ENCODE measurements at regions not wholly inside any gene's neighbourhood (a gene's known extent, or its start where the extent isn't known, plus 50 kb on each side); places are given as distances from the start of the nearest gene placed in this dataset.

- Histone ChIP-seq H3K4me3 (no peak overlapping the region), H3K9me3 (peaks cover 10% of the 10 kb centered on the region), H3K4me1 (peaks cover 45% of the 10 kb centered on the region), H3K4me2 (peak overlapping the region; percentile 5; the same call in 1 of the 3 replicates), H3K27ac (no peak overlapping the region)
- peak; percentile 94 for TF ChIP-seq MAFK (IDR thresholded peaks at IDR 0.05; ENCODE audit: partially characterized antibody)
- TF ChIP-seq, protein P1, sequence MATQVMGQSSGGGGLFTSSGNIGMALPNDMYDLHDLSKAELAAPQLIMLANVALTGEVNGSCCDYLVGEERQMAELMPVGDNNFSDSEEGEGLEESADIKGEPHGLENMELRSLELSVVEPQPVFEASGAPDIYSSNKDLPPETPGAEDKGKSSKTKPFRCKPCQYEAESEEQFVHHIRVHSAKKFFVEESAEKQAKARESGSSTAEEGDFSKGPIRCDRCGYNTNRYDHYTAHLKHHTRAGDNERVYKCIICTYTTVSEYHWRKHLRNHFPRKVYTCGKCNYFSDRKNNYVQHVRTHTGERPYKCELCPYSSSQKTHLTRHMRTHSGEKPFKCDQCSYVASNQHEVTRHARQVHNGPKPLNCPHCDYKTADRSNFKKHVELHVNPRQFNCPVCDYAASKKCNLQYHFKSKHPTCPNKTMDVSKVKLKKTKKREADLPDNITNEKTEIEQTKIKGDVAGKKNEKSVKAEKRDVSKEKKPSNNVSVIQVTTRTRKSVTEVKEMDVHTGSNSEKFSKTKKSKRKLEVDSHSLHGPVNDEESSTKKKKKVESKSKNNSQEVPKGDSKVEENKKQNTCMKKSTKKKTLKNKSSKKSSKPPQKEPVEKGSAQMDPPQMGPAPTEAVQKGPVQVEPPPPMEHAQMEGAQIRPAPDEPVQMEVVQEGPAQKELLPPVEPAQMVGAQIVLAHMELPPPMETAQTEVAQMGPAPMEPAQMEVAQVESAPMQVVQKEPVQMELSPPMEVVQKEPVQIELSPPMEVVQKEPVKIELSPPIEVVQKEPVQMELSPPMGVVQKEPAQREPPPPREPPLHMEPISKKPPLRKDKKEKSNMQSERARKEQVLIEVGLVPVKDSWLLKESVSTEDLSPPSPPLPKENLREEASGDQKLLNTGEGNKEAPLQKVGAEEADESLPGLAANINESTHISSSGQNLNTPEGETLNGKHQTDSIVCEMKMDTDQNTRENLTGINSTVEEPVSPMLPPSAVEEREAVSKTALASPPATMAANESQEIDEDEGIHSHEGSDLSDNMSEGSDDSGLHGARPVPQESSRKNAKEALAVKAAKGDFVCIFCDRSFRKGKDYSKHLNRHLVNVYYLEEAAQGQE (IDR thresholded peaks at IDR 0.05), result no peak
- TF ChIP-seq ZC3H11A (IDR thresholded peaks at IDR 0.05), result no peak
- no peak for TF ChIP-seq FOSB (CRISPR knock-in tag; IDR thresholded peaks at IDR 0.05)
- TF ChIP-seq JUNB (IDR thresholded peaks at IDR 0.05), result 0 out of 2 replicates have a peak, but pooled peaks have one; percentile 2
- TF ChIP-seq KDM1A (IDR thresholded peaks at IDR 0.05; ENCODE audit: low read depth), result no peak
- ATAC-seq, result no peak
- ChIA-PET CTCF (interaction anchor here (1.6 kb wide), 1 partner anchor 11 kb away, joined by 3 read pairs; no protein-coding TSS in a partner anchor), POLR2A (interaction anchor here (0.7 kb wide), 1 partner anchor 22 kb away, joined by 4 read pairs; no protein-coding TSS in a partner anchor)
- 55% methylated on average over 1 of the region's 1 CpG for WGBS (ENCODE audit: missing lambda C conversion rate)
- no peak for DNase-seq (ENCODE audit: low read depth in 1 of 2, low spot score in 1 of 2)
- no peak for FAIRE-seq
Measured at GRCh38 chr20:4552075-4552640, 134.1 kb upstream of the PRNP start.

GRCh38 chr20:4550740-4551139, 135.5 kb upstream of the PRNP start:
- Histone ChIP-seq H3K4me1 (peaks cover 48% of the 10 kb centered on the region), H3K4me2 (0 out of 3 replicates have a peak overlapping the region, but pooled peaks have one; percentile 16)

More at GRCh38 chr20:4550740-4551139, 135.5 kb upstream of the PRNP start:
- no peak for FAIRE-seq
- Histone ChIP-seq H3K9me3 (peaks cover 10% of the 10 kb centered on the region), H3K4me3 (no peak overlapping the region), H3K27ac (peak overlapping the region in 1 of 2 experiments; percentile 69; a peak in 3 of 6 replicates)
- CTCF ChIA-PET, result interaction anchor here (0.6 to 0.7 kb wide), 2 partner anchors 194 to 298 kb away, joined by 3 read pairs; no protein-coding TSS in a partner anchor
- POLR2A ChIA-PET, result no interaction called here
- no peak for DNase-seq (ENCODE audit: low read depth in 1 of 2, low spot score in 1 of 2)
- no peak for ATAC-seq
- TF ChIP-seq, protein P2, sequence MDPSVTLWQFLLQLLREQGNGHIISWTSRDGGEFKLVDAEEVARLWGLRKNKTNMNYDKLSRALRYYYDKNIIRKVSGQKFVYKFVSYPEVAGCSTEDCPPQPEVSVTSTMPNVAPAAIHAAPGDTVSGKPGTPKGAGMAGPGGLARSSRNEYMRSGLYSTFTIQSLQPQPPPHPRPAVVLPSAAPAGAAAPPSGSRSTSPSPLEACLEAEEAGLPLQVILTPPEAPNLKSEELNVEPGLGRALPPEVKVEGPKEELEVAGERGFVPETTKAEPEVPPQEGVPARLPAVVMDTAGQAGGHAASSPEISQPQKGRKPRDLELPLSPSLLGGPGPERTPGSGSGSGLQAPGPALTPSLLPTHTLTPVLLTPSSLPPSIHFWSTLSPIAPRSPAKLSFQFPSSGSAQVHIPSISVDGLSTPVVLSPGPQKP (IDR thresholded peaks at IDR 0.05; ENCODE audit: low read depth, low read length), result no peak
- TF ChIP-seq EP300 (IDR thresholded peaks at IDR 0.05), result no peak
- no peak for TF ChIP-seq POLR2AphosphoS2 (conservative IDR thresholded peaks at IDR 0.05; ENCODE audit: low read length)
- no peak for TF ChIP-seq CHD2 (IDR thresholded peaks at IDR 0.05; ENCODE audit: low read length, partially characterized antibody)
- no peak for TF ChIP-seq RCOR1 (IDR thresholded peaks at IDR 0.05; ENCODE audit: low read depth, low read length)
- no peak for TF ChIP-seq SMC3 (IDR thresholded peaks at IDR 0.05)
- no peak for TF ChIP-seq HOXA7 (CRISPR knock-in tag; IDR thresholded peaks at IDR 0.05)
- TF ChIP-seq MAZ (IDR thresholded peaks at IDR 0.05; ENCODE audit: borderline replicate concordance, low read depth, low read length), result no peak
- TF ChIP-seq CTCF (IDR thresholded peaks at IDR 0.05), result no peak
- TF ChIP-seq, protein P3, sequence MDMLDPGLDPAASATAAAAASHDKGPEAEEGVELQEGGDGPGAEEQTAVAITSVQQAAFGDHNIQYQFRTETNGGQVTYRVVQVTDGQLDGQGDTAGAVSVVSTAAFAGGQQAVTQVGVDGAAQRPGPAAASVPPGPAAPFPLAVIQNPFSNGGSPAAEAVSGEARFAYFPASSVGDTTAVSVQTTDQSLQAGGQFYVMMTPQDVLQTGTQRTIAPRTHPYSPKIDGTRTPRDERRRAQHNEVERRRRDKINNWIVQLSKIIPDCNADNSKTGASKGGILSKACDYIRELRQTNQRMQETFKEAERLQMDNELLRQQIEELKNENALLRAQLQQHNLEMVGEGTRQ (IDR thresholded peaks at IDR 0.05), result no peak
- TF ChIP-seq RARB (CRISPR knock-in tag; IDR thresholded peaks at IDR 0.05), result no peak
- no peak for TF ChIP-seq ZSCAN20 (CRISPR knock-in tag; IDR thresholded peaks at IDR 0.05)
- no peak for TF ChIP-seq HOXB5 (CRISPR knock-in tag; IDR thresholded peaks at IDR 0.05)
- no peak for TF ChIP-seq EHMT2 (IDR thresholded peaks at IDR 0.05; ENCODE audit: low read depth)
- TF ChIP-seq NR3C1 (IDR thresholded peaks at IDR 0.05), result no peak
- TF ChIP-seq ESRRA (IDR thresholded peaks at IDR 0.05; ENCODE audit: borderline replicate concordance, low read length), result no peak
- no peak for TF ChIP-seq HES2 (IDR thresholded peaks at IDR 0.05)
- no peak for TF ChIP-seq BHLHE40 (IDR thresholded peaks at IDR 0.05; ENCODE audit: low read depth, low read length)
- WGBS (ENCODE audit: missing lambda C conversion rate), result 43% methylated on average over 1 of the region's 1 CpG

All from A549 (cell line).